Keratinocyte (primary cell): ENCODE measurements at regions not wholly inside any gene's neighbourhood (a gene's known extent, or its start where the extent isn't known, plus 50 kb on each side); places are given as distances from the start of the nearest gene placed in this dataset.

ENCODE experiments used
- DNase-seq: peaks from one replicate; pipeline ENCODE4 v3.0.0-alpha.2; 2011; ENCODE audit warnings: low read depth, missing footprints, low spot score
- FAIRE-seq: peaks from 2 replicates; lab custom pipeline; 2011; peaks lifted over from hg19 to GRCh38; lab: Jason Lieb, UNC
- H2AFZ ChIP-seq: 2 replicates; pipeline ENCODE4 v1.6.0; 2012; ENCODE audit warnings: low read length, control low read depth, inconsistent platforms; ENCODE audit not compliant: control insufficient read depth
- H3K27ac ChIP-seq: 2 replicates; pipeline ENCODE4 v1.5.1; 2011; ENCODE audit warnings: low read length; ENCODE audit not compliant: control insufficient read depth, insufficient read depth
- H3K27me3 ChIP-seq: 3 replicates; pipeline ENCODE4 v1.6.0; 2011; ENCODE audit warnings: low read length; ENCODE audit not compliant: control insufficient read depth, insufficient read depth; ENCODE audit errors: extremely low read depth
- H3K36me3 ChIP-seq, 2 experiments: 2 replicates in 1 of 2; 3 replicates in 1 of 2; pipeline ENCODE4 v1.5.1; 2011; ENCODE audit warnings: low read length in 2 of 2, mild to moderate bottlenecking in 1 of 2; ENCODE audit not compliant: control insufficient read depth in 2 of 2, insufficient read depth in 2 of 2; ENCODE audit errors: extremely low read depth in 1 of 2
- H3K4me1 ChIP-seq: 3 replicates; pipeline ENCODE4 v1.5.1; 2011; ENCODE audit warnings: low read length; ENCODE audit not compliant: control insufficient read depth, insufficient read depth; ENCODE audit errors: extremely low read depth
- H3K4me2 ChIP-seq: 3 replicates; pipeline ENCODE4 v1.6.0; 2011; ENCODE audit warnings: low read depth, low read length; ENCODE audit not compliant: control insufficient read depth, insufficient read depth; ENCODE audit errors: extremely low read depth
- H3K4me3 ChIP-seq, 3 experiments: fragments of 200-600 bp in 1 of 3; sonication (generic) in 1 of 3; 2 replicates in 2 of 3; 3 replicates in 1 of 3; pipeline ENCODE4 v1.5.1; 2011 to 2016; ENCODE audit warnings: low read length in 3 of 3, mild to moderate bottlenecking in 3 of 3, control low read depth in 2 of 3, inconsistent platforms in 1 of 3, low read depth in 1 of 3, mixed read lengths in 1 of 3, mixed run types in 1 of 3, moderate library complexity in 1 of 3; ENCODE audit not compliant: control insufficient read depth in 2 of 3, insufficient read depth in 2 of 3; ENCODE audit errors: extremely low read depth in 1 of 3
- H3K79me2 ChIP-seq: 2 replicates; pipeline ENCODE4 v1.6.0; 2012; ENCODE audit warnings: low read length; ENCODE audit not compliant: control insufficient read depth, insufficient read depth
- H3K9ac ChIP-seq: 3 replicates; pipeline ENCODE4 v1.6.0; 2011; ENCODE audit warnings: low read length; ENCODE audit not compliant: control insufficient read depth, insufficient read depth; ENCODE audit errors: extremely low read depth
- H3K9me1 ChIP-seq: 3 replicates; pipeline ENCODE4 v1.6.0; 2011; ENCODE audit warnings: low read length; ENCODE audit not compliant: control insufficient read depth, insufficient read depth; ENCODE audit errors: extremely low read depth
- H3K9me3 ChIP-seq: 2 replicates; pipeline ENCODE4 v1.5.1; 2012; ENCODE audit warnings: low read depth, low read length; ENCODE audit not compliant: control insufficient read depth
- H4K20me1 ChIP-seq: 3 replicates; pipeline ENCODE4 v1.6.0; 2011; ENCODE audit warnings: low read length; ENCODE audit not compliant: control insufficient read depth, insufficient read depth; ENCODE audit errors: extremely low read depth
- EZH2 ChIP-seq: IDR thresholded peaks from one replicate; pipeline ENCODE4 v1.6.1; 2012; ENCODE audit warnings: inconsistent platforms, mild to moderate bottlenecking, low read length, moderate library complexity
- dilution Hi-C: fragments of 300-500 bp; cut with MboI; formaldehyde crosslinking; loops from one replicate; pipeline ENCODE4 v1.7.0; 2020; ENCODE audit warnings: low sequenced_read_pairs; ENCODE audit not compliant: extremely low pct_ligation_motif_present
- small RNA-seq, 3 experiments: library from RNA; depleted of rRNA; stranded (forward); fragments of <200 nt; gene quantifications; one replicate each; pipeline ENCODE3, GENCODE V24; 2012; ENCODE audit warnings: low read depth in 3 of 3, low replicate concordance in 1 of 3; ENCODE audit not compliant: insufficient read length in 3 of 3
- TF ChIP-seq, protein P1 (sequence below), 3 experiments: IDR thresholded peaks in 1 of 3; conservative IDR thresholded peaks in 1 of 3; optimal IDR thresholded peaks in 1 of 3; 2 replicates in 2 of 3; 3 replicates in 1 of 3; pipeline versions ENCODE3 to v1.5.1; 2011; ENCODE audit warnings: low read length in 3 of 3, mild to moderate bottlenecking in 3 of 3, moderate library complexity in 2 of 3, control low read depth in 1 of 3, inconsistent platforms in 1 of 3; ENCODE audit not compliant: insufficient read depth in 2 of 3; ENCODE audit errors: extremely low read depth in 1 of 3

DNA sequence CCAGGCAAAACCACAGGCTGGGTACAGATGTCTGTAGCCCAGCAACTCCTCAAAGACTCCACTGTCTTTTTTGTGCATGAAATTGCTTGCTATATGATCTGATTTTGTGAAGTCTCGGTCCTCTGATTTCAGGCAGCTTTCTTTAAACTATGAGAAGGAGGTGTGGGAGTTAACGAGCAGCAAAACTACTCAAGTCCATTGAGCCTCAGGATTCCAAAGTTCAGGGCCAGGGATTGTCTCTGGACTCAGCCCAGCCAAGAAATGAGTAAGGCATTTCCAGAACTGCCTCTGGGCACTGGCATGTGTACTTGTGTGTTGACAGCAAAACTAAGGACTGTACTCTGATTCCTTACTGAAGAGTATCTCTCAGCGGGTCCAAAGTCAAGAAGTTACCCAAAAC, 53.4 kb upstream of the GLIS3 start:
- Histone ChIP-seq H3K4me1 (no peaks in the 10 kb centered on the region), H3K9ac (no peak overlapping the region), H3K4me3 (no peak overlapping the region), H3K79me2 (no peaks in the 10 kb centered on the region), H3K9me1 (no peaks in the 10 kb centered on the region), H2AFZ (no peak overlapping the region), H3K27me3 (no peaks in the 10 kb centered on the region), H4K20me1 (no peaks in the 10 kb centered on the region), H3K9me3 (no peaks in the 10 kb centered on the region), H3K4me2 (no peak overlapping the region), H3K27ac (no peak overlapping the region), H3K36me3 (no peaks in the 10 kb centered on the region)
- dilution Hi-C loops: no loop called here
- FAIRE-seq (no peak), DNase-seq (no peak)
- TF ChIP-seq, protein P1, sequence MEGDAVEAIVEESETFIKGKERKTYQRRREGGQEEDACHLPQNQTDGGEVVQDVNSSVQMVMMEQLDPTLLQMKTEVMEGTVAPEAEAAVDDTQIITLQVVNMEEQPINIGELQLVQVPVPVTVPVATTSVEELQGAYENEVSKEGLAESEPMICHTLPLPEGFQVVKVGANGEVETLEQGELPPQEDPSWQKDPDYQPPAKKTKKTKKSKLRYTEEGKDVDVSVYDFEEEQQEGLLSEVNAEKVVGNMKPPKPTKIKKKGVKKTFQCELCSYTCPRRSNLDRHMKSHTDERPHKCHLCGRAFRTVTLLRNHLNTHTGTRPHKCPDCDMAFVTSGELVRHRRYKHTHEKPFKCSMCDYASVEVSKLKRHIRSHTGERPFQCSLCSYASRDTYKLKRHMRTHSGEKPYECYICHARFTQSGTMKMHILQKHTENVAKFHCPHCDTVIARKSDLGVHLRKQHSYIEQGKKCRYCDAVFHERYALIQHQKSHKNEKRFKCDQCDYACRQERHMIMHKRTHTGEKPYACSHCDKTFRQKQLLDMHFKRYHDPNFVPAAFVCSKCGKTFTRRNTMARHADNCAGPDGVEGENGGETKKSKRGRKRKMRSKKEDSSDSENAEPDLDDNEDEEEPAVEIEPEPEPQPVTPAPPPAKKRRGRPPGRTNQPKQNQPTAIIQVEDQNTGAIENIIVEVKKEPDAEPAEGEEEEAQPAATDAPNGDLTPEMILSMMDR (optimal IDR thresholded peaks at IDR 0.05 in 1 of 3, IDR thresholded peaks at IDR 0.05 in 1 of 3, conservative IDR thresholded peaks at IDR 0.05 in 1 of 3; ENCODE audit: extremely low read depth in 1 of 3, insufficient read depth in 2 of 3, low read length in 3 of 3): no peak
- no peak for TF ChIP-seq EZH2

- H3K4me3 ChIP-seq: no peak overlapping the region
- H3K27me3 ChIP-seq: no peaks in the 10 kb centered on the region
- no peaks in the 10 kb centered on the region for H3K9me1 ChIP-seq
- H3K9ac ChIP-seq: no peak overlapping the region
- H3K9me3 ChIP-seq: no peaks in the 10 kb centered on the region
- dilution Hi-C loops: no loop called here
- H3K36me3 ChIP-seq: no peaks in the 10 kb centered on the region
- no peak overlapping the region for H3K4me2 ChIP-seq
- H3K79me2 ChIP-seq: no peaks in the 10 kb centered on the region
- peaks cover 6% of the 10 kb centered on the region for H3K4me1 ChIP-seq
- H2AFZ ChIP-seq: no peak overlapping the region
- H3K27ac ChIP-seq: no peak overlapping the region
- FAIRE-seq: no peak
- no peak for DNase-seq
- TF ChIP-seq, protein P1 (optimal IDR thresholded peaks at IDR 0.05 in 1 of 3, IDR thresholded peaks at IDR 0.05 in 1 of 3, conservative IDR thresholded peaks at IDR 0.05 in 1 of 3; ENCODE audit: extremely low read depth in 1 of 3, insufficient read depth in 2 of 3, low read length in 3 of 3): no peak
- no peak for TF ChIP-seq EZH2
- H4K20me1 ChIP-seq: no peaks in the 10 kb centered on the region
These were observed 50.0 kb upstream of the GLIS3 start for GRCh38 chr9:4349816-4350418.

Small RNAs in the stretch of these regions (small RNA-seq; reads per million reads assigned to genes)
- gene RNU6-694P: 0 reads per million in 3 experiments
